Endothelial cell of hepatic sinusoid (primary cell): ENCODE measurements at regions not wholly inside any gene's neighbourhood (a gene's known extent, or its start where the extent isn't known, plus 50 kb on each side); places are given as distances from the start of the nearest gene placed in this dataset.
"Not testable (repeated sequence)": the region's sequence is repeated elsewhere in the genome, so short reads cannot be mapped to it uniquely, and the experiment has no call there.

Experiments
- in situ Hi-C: cut with HindIII; loops from 2 replicates; pipeline ENCODE4 v1.10.0; 2017; ENCODE audit warnings: low sequenced_read_pairs

DNA sequence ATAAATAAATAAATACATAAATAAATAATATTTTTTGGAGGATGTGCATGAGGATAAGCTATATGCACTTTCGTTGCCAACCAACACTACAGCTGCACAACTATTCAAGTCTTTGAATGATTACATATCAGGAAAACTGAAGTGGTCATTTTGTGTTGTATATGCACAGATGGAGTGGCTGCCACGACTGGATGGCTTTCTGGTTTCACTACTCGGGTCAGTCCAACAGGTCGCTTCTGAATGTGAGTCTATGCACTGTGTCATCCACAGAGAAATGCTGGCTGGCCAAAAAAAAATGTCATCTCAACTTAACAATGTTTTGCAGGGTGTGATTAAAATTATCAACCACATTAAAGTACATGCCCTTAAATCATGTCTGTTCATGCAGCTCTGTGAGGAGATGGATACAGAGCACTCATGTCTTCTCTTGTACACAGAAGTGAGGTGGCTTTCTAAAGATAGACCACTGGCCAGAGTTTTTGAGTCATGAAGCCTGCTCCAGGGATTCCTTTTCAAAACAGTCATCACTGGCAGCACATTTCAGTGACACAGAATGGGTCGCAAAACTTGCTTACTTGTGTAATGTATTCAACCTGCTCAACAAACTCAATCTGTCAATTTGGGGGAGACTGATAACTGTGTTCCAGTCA lies 589.8 kb upstream of the CYLC2 start:
- in situ Hi-C loops, result no loop called here

DNA sequence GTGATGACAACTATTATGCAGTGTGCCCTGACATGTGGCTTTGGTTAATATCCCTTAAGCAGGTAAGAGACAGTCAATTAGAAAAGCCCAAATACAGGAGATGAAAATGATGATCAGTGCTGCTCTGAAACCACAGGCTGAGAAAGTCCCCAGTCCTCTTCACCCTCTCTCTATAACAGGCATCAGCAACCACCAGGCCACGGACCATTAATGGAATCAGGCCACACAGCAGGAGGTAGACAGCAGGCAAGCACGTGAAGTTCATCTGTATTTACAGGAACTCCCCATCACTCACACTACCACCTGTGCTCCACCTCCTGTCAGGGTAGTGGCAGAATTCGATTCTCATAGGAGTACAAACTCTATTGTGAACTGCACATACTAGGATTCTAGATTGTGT lies 591.6 kb upstream of the CYLC2 start:
- in situ Hi-C loops, result no loop called here

DNA sequence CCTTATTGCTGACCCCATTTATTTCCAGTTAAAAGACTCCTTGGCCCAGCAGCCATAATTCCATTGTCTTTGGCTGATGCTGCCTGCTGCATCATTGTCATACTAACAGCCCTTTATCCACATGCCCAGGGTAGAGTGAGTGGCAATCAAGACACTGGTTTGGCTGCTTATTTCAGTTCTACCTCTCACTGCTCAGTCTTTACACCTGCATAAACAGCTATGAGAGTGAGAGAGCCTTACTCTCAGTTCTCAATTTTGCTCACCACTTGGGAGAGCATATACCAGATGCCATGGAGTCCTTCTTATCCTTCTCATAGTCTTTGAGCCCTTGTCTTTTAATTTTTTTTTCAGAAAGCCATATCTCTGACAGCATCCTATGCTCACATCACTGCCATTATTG lies 596.9 kb upstream of the CYLC2 start:
- in situ Hi-C loops, result no loop called here

DNA sequence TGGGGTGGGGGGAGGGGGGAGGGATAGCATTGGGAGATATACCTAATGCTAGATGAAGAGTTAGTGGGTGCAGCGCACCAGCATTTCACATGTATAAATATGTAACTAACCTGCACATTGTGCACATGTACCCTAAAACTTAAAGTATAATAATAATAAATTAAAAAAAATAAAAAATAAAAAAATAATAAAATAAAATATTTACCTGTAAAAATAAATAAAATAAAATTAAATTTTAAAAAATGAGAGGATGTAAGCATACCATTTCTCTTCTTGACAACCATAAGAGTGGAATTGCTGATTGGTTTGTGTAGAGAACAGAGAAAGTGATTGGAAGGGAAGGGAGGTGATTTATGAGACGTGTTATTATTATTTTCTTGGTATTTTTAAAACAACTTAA lies 609.5 kb upstream of the CYLC2 start:
- in situ Hi-C loops, result not testable (repeated sequence)

DNA sequence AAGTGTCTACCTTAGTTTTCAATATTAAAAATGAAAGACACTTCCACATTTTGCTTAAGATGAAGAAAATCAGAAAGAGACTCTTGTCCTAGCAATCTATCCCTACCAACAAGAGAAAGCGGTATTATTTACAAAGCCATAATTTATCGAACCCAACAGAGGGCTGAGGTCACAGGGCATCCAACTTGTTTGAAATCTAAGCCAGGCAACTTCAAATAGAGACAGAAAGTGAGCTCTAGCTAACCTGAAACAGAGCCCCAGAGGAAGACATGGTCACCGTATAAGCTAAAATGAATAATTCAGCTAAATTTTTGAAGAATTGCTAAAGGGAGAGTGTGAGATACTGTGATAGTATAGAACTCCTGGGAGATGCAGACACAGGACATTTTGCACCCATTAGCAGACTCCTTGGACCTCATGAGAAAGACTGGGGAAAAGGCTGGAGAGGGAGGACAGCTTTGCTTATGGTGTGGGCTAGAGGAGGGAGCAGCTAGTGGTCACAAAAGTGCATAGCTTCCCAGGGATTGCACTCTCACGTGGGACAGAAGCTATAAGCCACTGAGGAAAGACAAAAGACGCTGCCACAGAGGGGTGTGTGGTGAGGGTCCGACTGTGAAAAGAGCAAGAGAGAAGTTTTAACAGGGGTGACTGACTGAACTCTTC lies 624.2 kb upstream of the GRIN3A start:
- in situ Hi-C loops, result no loop called here

DNA sequence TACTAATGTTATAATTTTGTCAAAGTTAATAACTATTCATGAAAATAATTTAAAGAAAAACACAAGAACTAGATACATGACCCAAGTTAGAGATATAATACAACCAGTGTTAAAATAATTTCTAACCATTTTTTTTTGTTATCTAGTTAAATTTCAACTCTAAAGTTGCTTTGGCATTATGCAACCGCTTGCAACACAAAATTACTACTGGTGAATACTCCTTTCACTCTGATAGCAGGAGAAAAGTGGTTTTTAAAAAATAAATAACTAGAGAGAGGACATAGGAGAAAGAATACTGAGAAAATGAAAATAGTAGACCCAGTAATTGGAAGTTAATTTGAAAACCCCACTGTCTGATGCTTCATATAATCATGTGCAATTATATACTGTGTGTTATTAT lies 622.4 kb upstream of the GRIN3A start:
- in situ Hi-C loops, result no loop called here

DNA sequence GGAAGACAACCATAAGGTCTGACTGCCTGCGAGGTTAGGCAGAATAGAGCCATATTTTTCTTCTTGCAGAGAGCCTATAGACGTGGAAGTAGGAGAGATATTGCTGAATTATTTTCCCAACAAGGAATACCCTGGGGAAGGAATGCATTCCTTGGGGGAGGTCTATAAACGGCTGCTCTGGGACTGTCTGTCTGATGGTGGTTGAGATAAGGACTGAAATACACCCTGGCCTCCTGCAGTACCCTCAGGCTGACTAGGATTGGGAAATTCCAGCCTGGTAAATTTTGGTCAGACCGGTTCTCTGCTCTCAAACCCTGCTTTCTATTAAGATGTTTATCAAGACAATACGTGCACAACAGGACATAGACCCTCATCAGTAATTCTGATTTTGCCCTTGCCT lies 617.5 kb upstream of the GRIN3A start:
- in situ Hi-C loops, result no loop called here

DNA sequence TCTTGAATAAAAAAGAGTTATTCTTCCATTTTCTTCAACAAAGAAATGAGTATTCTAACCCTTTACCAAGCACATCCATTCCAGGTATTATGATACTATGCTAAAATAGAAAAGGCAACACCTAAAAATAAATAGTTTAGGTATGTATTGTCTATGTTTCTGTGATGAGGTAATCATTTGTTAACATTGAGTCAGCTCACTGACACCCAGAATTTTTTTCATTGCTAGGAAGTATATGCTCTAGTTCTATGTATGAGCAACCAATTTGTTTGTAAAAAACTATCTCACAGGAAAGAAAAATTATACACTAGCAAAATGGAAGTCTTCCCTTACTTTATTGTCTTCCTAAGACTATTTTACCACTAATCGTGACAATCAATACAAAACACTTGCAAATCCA lies 615.6 kb upstream of the GRIN3A start:
- in situ Hi-C loops, result no loop called here

DNA sequence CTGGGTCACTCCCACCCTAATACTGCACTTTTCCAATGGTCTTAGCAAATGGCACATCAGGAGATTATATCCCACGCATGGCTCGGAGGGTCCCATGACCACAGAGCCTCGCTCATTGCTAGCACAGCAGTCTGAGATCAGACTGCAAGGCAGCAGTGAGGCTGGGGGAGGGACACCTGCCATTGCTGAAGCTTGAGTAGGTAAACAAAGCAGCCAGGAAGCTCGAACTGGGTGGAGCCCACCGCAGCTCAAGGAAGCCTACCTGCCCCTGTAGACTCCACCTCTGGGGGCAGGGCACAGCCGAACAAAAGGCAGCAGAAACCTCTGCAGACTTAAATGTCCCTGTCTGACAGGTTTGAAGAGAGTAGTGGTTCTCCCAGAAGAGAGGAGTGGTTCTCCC lies 599.0 kb upstream of the GRIN3A start:
- in situ Hi-C loops, result not testable (repeated sequence)

DNA sequence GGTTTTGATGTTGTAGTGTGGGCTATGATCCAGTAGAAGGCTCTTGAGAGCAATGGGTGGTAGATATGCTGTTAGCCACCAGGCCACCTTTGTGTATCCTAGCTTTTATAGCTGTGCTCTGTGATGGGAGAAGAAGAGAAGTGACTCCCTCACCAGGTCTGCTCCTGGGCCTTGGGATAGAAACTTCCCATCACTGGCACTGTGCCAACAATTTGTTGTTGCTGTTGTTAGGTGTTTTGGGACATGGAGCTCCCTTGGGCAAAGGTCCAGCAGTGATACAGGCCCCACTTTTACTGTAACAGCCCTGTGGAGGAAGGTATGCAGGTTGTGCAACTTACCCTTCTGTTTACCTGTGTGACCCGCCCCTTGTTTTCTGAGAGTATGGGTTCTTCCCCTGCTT lies 570.9 kb upstream of the GRIN3A start:
- in situ Hi-C loops, result no loop called here

DNA sequence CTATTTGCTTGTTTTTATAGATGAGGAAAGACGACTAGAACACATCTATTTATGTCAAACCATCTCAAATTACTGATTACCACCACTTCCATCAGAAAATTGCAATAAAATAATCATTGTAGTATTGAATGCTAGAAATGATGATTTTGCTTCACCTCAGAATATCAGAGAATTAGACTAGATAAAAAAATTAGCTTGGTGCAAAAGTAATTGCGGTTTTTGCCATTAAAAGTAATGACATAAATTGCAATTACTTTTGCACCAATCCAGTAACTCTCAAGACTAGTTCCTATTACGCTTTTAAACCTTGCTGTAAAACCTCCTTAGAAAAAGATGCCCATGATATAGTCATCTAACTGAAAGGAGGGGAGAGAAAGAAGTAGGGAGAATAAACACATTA lies 556.7 kb upstream of the GRIN3A start:
- in situ Hi-C loops, result no loop called here

DNA sequence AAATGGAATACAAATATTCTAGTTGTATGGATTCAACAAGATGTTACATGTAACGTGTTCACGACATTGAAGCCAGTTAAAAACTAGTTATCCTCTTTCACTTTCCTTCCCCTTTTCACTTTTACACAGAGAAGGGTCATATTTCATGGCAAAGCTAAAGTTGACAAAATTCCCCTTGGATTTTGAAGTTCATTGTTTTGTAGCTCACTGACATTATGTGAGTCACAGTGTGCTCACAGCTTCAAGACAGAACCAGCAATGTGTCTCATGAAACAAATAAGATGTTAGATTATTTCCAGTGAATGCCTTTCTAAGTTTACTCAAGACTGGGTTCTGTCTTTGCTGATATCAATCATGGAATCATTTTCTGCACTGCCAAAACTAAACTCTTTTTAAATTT lies 535.5 kb upstream of the GRIN3A start:
- in situ Hi-C loops, result no loop called here

DNA sequence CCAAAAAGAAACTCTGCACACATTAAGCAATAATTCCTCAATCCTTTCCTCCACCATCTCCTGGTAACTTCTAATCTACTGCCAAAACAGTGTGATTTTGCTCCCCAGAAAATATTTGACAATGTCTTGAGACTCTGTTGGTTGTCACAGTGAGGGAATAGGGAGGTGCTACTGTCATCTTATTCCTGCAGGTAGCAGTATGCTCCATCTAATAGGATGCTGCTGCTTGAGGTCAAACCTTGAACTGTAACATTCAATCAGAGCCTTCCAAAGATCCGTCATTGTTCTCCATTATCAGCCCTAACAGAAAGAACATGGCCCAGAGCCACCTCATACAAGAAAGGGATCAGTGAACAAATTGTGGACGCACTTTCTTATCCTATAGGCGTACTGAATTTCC lies 514.7 kb upstream of the GRIN3A start:
- in situ Hi-C loops, result no loop called here

DNA sequence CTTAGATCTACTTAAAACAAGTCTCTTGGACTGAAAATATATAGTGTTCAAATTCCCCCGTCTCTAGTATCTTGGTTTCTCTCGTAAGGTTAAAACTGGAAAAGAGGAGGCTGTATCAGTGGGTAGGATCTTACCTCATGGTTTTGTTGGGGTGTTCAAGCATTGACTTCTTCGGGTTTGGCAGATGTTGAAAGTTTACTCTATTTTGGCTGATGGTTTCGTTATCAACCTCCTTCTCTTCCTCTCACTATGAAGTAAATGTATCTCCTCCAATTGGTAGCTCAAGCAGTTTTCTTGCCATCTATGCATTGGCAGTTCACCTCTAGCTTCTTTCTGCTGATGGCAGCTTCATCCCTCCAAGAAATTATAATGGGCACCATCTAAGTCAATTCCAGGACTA lies 506.5 kb upstream of the GRIN3A start:
- in situ Hi-C loops, result no loop called here

DNA sequence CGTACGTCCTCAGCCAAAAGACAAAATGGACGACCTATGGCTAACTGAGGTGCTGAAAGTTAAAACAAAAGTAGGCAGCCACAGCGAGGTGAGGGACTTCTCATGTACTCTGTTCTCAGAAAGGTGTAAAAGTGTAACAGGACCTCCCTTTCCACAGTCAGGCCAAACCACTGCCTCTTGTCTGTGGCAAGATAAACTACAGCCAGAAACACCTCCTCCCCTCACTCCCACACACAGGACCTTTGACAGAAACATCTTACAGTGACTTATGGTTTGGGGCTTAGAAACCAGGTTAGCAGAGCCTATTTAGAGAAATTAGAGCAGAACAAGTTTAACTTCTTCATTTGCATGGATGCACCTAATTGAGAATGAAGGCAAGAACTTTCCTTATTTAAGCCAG lies 499.1 kb upstream of the GRIN3A start:
- in situ Hi-C loops, result no loop called here

DNA sequence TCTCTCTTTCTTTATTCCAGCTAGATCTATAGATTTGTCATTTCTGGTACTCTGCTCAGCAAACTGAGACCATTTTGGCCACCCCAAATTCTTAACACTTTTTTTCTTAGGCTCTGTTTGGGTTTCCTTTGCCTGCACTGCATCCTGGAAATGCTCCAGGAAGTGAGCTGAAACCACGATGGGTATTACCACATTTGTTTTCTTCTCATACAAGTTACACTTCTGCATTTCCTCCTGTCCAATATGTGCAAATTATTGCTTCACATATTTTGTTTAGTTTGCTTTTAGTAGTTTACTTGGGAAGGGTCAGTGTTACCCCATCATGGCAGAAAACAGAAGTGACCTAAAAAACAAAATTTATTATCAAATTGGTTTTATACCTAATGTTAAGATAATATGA lies 498.6 kb upstream of the GRIN3A start:
- in situ Hi-C loops, result no loop called here

DNA sequence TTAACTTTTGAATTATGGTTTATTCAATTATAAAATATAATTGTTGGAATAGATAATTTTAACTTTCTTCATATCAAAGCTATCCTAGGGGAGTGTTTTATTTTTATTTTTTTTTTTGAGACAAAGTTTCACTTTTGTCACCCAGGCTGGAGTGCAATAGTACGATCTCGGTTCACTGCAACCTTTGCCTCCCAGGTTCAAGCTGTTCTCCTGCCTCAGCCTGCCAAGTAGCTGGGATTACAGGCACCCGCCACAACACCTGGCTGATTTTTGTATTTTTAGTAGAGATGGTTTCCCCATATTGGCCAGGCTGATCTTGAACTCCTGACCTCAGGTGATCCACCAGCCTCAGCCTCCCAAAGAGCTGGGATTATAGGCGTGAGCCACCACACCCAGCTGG lies 489.0 kb upstream of the GRIN3A start:
- in situ Hi-C loops, result not testable (repeated sequence)

DNA sequence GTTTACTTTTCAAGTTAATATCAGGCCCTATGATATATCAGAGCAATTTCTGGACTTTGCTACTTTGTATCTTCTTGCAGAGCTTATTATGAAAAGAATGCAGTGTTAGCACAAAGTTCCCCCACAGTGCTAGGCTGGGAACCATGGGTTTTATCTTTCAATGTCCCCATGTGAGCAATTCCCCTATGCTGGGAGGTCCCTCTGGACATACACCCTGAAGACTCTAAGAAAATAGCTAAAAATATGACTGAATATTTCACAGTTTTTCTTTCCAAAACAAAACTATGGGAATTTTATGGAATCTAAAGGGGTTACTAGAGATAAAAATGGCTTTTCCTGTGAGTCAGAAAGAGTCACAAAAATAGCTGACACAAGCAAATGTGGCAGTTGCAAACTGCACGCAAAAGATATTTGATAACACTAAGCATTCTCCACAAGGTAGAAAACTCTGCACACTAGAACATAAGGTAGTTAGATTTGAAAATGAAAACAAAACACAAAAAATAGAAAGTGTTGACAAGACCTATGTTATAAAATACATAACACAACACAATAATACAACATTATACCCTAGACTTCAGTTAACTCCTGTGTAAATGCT lies 487.5 kb upstream of the GRIN3A start:
- in situ Hi-C loops, result no loop called here

DNA sequence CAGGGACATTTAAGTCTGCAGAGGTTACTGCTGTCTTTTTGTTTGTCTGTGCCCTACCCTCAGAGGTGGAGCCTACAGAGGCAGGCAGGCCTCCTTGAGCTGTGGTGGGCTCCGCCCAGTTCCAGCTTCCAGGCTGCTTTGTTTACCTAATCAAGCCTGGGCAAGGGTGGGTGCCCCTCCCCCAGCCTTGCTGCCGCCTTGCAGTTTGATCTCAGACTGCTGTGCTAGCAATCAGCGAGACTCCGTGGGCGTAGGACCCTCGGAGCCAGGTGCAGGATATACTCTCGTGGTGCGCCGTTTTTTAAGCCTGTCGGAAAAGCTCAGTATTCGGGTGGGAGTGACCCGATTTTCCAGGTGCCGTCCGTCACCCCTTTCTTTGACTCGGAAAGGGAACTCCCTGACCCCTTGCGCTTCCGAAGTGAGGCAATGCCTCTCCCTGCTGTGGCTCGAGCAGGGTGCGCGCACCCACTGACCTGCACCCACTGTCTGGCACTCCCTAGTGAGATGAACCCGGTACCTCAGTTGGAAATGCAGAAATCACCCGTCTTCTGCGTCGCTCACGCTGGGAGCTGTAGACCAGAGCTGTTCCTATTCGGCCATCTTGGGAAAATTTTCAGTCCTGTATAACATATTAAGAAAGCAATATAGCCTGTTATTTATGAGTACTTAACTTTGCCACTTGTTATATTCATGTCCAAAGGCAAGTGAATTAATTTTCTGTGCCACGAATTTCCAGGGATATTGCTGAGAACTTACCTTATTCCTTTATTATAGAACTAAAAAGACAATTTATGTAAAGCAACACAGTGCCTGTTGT lies 485.1 kb upstream of the GRIN3A start:
- in situ Hi-C loops, result not testable (repeated sequence)

DNA sequence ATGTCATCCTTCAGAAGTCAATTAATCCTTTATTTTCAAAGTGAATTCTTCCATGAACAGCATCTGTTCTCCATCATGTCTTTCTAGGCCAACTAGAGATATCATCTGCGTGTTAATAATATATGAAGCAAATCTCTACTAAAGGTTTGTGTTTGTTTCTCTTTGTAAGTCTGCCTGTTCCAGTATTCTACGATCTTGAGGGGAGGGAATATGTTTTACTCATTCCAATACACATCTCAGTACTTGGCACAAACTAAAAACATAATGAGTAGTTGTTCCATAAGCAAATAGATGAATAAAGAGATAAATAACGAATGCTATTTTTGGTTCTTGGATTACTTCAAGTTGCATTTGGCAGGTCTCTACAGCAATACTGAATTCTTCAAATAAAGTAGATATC lies 470.7 kb upstream of the GRIN3A start:
- in situ Hi-C loops, result no loop called here

DNA sequence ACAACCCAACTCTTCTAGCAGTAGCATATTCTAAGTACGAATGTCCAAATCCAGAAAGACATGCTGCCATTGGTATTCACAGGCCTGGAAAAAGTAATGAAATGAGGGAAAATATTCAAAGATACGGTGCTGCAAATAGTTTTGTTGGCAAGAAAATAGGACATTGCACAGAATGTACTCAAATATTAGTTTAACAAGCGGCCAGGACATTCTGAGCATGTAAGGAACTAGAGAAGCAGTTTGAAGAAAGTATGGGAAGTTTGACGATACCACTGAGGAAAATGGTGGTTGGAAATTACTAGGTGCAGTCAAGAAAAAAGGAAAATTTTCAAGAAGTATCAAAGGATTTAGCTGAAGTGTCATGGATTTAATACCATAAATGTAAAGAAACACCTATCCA lies 468.0 kb upstream of the GRIN3A start:
- in situ Hi-C loops, result no loop called here

DNA sequence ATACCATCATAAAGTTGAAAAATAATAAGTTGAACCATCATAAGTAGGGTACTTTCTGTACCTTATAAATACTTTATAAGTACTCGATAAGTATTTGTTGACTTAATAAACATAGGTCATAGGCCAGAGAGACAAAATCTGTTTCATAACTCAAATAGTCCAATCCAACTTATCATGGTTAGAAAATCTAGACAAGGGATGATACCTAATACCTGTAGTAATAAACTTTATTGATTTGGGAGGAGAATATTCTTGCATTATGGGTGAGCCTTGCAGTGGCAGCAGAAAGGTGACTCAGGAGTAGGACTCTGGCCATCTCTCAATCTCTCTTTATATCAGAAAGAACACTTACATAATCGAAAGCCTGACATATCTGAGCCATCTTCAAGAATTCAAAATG lies 466.8 kb upstream of the GRIN3A start:
- in situ Hi-C loops, result no loop called here
